ENCODE measurements at regions not wholly inside any gene's neighbourhood (a gene's known extent, or its start where the extent isn't known, plus 50 kb on each side); places are given as distances from the start of the nearest gene placed in this dataset.

DNA sequence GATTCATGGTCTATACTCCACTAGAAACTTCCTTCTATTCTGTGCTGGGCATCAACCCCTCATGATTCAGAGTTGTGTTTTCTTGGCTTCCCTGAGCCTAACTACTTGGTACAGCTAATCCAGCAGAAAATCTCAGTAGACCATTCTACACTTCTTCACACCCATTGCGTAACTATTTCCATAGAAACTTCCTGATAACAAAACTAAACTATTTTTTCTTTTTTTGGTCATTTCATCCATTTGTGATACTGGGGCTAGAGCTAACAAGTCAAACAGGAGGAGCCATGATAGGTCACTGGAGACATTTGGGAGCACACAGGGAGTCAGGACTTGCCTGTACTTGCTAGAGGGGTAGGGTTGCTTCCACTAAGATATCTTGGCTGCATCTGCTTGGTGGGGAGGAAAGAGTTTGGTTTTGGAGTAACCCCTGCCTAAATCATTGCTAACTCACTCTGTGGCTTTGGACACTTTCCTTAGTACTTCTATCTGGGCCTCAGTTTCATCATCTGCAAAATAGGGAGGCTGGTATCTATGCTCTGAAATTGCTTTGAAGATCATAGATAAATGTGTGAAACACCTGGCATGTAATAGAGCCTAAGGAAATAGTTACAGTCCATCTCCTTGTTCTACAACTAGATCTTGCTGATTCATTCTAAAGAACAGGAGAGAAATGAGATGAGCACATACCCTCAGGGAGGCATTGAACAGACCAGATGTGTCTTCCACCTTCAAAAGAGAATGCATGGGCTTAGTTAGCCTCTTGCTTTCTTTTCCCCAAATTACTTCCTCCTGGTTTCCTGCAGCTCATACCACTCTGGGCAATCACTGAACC lies 127.9 kb upstream of the ADGRF1 start:
- TF ChIP-seq, protein P1, sequence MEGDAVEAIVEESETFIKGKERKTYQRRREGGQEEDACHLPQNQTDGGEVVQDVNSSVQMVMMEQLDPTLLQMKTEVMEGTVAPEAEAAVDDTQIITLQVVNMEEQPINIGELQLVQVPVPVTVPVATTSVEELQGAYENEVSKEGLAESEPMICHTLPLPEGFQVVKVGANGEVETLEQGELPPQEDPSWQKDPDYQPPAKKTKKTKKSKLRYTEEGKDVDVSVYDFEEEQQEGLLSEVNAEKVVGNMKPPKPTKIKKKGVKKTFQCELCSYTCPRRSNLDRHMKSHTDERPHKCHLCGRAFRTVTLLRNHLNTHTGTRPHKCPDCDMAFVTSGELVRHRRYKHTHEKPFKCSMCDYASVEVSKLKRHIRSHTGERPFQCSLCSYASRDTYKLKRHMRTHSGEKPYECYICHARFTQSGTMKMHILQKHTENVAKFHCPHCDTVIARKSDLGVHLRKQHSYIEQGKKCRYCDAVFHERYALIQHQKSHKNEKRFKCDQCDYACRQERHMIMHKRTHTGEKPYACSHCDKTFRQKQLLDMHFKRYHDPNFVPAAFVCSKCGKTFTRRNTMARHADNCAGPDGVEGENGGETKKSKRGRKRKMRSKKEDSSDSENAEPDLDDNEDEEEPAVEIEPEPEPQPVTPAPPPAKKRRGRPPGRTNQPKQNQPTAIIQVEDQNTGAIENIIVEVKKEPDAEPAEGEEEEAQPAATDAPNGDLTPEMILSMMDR (IDR thresholded peaks at IDR 0.05; ENCODE audit: insufficient read depth, low read depth, low read length), result no peak
- TF ChIP-seq EZH2 (IDR thresholded peaks at IDR 0.05; ENCODE audit: insufficient read depth, low read length), result no peak

Measured in astrocyte (in vitro differentiated cells and primary cell).